ENCODE measurements at regions not wholly inside any gene's neighbourhood (a gene's known extent, or its start where the extent isn't known, plus 50 kb on each side); places are given as distances from the start of the nearest gene placed in this dataset.

DNA sequence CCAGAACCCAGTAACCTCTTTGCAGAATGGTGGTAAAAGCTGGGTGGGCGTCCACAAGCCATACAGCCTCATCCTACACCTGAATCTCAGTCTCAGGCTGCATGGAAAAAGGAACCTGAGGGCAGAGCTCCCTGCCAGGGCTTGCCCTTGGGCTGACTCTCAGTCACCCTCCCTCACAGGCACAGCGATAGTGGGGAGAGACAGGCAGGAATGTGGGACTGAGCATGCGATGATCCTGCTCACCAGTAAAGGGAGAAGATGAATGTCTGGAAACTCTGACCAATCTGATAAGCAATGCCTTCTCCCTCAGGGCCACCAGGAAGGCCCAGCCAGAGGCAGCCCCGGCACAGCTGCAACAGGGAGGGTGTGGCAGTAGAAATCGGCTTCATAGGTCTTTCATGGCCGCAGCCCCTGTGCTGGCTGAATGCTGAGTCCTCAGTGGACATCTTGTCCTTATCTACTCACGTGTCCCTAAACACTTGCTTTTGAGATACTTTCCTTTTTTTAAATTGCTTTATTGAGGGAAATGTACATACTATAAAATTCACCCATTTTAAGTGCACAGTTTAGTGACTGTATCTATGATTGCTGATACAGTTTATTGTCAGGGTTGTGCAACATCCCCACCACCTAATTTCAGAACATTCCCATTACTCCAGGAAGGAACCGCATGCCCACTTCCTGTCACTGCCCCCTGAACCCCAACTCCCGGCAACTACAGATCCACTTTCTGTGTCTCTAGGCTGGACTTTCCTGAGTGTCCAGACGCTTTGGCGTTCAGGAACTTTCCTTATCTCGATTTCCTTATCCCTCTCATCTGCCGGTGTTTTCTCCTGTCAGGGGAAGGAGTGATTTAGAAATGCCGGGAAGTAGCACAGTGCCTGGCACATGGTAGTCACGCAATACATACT, 258.1 kb downstream of the PCNX1 start:
- TF ChIP-seq TAF1 (IDR thresholded peaks at IDR 0.05; ENCODE audit: borderline replicate concordance, insufficient read depth, low read length) (no peak), POLR2AphosphoS5 (IDR thresholded peaks at IDR 0.05; ENCODE audit: low read depth, low read length) (no peak), SIN3A (IDR thresholded peaks at IDR 0.05; ENCODE audit: borderline replicate concordance, insufficient read depth, low read length) (no peak), FOXP2 (optimal IDR thresholded peaks at IDR 0.05; ENCODE audit: borderline replicate concordance, extremely low read depth, extremely low read length, insufficient read depth) (no peak)
- TF ChIP-seq, protein P1, sequence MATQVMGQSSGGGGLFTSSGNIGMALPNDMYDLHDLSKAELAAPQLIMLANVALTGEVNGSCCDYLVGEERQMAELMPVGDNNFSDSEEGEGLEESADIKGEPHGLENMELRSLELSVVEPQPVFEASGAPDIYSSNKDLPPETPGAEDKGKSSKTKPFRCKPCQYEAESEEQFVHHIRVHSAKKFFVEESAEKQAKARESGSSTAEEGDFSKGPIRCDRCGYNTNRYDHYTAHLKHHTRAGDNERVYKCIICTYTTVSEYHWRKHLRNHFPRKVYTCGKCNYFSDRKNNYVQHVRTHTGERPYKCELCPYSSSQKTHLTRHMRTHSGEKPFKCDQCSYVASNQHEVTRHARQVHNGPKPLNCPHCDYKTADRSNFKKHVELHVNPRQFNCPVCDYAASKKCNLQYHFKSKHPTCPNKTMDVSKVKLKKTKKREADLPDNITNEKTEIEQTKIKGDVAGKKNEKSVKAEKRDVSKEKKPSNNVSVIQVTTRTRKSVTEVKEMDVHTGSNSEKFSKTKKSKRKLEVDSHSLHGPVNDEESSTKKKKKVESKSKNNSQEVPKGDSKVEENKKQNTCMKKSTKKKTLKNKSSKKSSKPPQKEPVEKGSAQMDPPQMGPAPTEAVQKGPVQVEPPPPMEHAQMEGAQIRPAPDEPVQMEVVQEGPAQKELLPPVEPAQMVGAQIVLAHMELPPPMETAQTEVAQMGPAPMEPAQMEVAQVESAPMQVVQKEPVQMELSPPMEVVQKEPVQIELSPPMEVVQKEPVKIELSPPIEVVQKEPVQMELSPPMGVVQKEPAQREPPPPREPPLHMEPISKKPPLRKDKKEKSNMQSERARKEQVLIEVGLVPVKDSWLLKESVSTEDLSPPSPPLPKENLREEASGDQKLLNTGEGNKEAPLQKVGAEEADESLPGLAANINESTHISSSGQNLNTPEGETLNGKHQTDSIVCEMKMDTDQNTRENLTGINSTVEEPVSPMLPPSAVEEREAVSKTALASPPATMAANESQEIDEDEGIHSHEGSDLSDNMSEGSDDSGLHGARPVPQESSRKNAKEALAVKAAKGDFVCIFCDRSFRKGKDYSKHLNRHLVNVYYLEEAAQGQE (IDR thresholded peaks at IDR 0.05; ENCODE audit: insufficient read depth in 1 of 2, low read depth in 2 of 2, low read length in 2 of 2), result no peak

DNA sequence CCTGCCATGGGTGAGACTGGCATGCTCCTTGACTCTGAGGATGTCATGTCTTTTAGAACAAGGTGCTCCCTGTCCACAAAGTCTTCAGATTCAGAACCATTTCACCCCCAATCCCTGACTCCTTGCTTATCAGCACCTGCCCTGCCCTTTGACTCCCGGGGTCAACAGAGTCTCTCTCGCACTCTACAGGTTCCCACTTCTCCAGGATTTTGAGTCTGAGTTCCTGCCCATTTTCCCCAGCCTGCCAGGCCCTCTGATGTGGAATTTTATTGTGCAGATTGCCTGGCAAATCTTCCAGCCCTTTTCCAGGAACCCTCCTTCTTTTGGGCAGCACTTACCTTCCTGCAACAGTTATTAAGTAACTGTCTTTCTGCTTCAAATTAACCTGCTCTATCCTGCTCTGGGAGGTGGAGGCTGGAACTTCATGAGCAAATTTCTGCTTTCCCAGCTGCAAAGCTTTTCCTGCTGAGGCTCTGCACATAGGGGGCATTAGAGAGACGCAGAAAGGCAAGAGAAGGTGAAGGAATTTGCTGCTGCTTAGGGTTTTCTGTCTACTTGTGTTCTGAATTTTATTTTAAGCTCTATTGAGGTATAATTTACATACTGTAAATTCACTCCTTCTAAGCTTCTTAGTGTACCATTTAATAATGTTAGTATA, 259.1 kb downstream of the PCNX1 start:
- no peak for TF ChIP-seq FOXP2 (optimal IDR thresholded peaks at IDR 0.05; ENCODE audit: borderline replicate concordance, extremely low read depth, extremely low read length, insufficient read depth)
- no peak for TF ChIP-seq POLR2AphosphoS5 (IDR thresholded peaks at IDR 0.05; ENCODE audit: low read depth, low read length)
- no peak for TF ChIP-seq SIN3A (IDR thresholded peaks at IDR 0.05; ENCODE audit: borderline replicate concordance, insufficient read depth, low read length)
- TF ChIP-seq, protein P1 (IDR thresholded peaks at IDR 0.05; ENCODE audit: insufficient read depth in 1 of 2, low read depth in 2 of 2, low read length in 2 of 2), result no peak
- TF ChIP-seq TAF1 (IDR thresholded peaks at IDR 0.05; ENCODE audit: borderline replicate concordance, insufficient read depth, low read length), result no peak

DNA sequence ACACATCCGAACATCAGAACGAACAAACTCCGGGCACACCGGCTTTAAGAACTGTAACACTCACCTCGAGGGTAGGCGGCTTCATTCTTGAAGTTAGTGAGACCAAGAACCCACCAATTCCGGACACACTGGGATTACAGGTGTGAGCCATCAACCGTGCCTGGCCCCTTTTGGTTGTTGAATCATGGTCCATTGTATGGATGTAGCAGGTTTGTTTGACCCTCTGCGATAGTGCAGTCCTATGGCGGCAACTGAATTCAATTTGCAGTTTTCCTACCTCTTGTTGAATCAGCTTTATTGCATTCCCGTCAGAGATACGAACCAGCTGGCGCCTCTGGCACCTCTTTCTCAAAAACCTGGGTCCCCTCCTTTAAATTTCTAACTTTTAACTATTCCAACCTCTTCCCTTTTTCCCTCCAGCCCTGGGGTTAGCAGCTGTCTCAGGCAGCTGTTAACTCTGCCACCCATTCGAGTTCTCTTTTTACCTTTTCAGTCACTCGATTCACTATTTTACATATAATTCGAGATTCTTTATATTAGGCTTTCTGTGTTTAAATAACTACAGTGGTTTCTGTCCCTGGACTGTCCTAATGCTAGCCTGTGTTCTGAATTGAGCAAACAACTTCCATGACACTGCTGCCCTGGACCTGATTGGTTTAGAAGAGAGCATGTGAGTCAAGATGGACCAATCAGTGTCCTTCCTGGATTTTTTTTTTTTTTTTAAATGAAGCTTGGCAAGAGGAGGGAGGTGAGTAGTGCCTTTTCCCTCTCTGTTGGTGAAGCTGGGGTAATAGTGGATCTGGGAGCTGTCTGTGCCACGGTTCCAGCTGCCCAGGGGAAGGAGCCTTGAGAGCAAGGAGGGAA, 261.5 kb downstream of the PCNX1 start:
- no peak for TF ChIP-seq SIN3A (IDR thresholded peaks at IDR 0.05; ENCODE audit: borderline replicate concordance, insufficient read depth, low read length)
- TF ChIP-seq TAF1 (IDR thresholded peaks at IDR 0.05; ENCODE audit: borderline replicate concordance, insufficient read depth, low read length), result no peak
- no peak for TF ChIP-seq POLR2AphosphoS5 (IDR thresholded peaks at IDR 0.05; ENCODE audit: low read depth, low read length)
- TF ChIP-seq FOXP2 (optimal IDR thresholded peaks at IDR 0.05; ENCODE audit: borderline replicate concordance, extremely low read depth, extremely low read length, insufficient read depth), result no peak

DNA sequence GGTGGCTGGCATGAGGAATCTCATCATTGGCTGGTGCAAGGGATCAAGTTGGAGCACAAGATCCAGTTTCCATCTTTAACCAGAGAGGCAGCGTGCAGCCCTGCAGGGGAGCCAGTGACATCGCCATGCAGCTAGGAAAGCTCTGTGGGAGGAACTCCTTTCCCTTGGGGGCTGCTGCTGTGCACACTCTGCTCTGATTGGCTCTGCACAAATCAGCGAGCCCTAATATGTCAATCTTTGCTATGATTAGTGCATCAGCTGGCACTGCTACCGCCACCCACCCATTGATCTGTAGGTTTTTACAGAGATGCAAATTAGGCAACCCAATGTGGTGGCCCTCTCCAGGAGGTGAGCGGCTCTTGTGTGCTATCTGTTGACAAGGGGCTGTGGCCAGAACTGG, 262.6 kb downstream of the PCNX1 start:
- TF ChIP-seq FOXP2 (optimal IDR thresholded peaks at IDR 0.05; ENCODE audit: borderline replicate concordance, extremely low read depth, extremely low read length, insufficient read depth), result no peak
- TF ChIP-seq, protein P1 (IDR thresholded peaks at IDR 0.05; ENCODE audit: insufficient read depth in 1 of 2, low read depth in 2 of 2, low read length in 2 of 2), result no peak

DNA sequence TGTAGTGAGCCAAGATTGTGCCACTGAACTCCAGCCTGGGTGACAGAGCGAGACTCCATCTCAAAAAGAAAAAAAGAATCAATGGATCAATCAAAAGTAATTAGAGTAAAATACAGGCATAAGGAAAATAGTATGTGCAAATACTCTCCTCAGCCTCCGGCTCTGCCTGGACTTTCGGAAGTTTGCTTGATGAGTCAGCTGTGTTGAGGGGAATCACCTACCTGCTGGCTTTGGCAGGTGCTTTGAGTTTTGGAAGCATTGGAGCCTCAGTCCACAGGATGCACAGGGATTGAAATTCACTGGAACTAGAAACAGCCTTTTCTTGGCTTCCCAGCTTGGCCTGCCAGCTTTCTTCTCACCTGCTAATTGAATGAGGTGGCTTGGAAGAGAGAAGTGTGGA, 268.2 kb downstream of the PCNX1 start:
- TF ChIP-seq FOXP2 (optimal IDR thresholded peaks at IDR 0.05; ENCODE audit: borderline replicate concordance, extremely low read depth, extremely low read length, insufficient read depth), result no peak
- no peak for TF ChIP-seq TAF1 (IDR thresholded peaks at IDR 0.05; ENCODE audit: borderline replicate concordance, insufficient read depth, low read length)
- TF ChIP-seq SIN3A (IDR thresholded peaks at IDR 0.05; ENCODE audit: borderline replicate concordance, insufficient read depth, low read length), result no peak
- TF ChIP-seq, protein P1 (IDR thresholded peaks at IDR 0.05; ENCODE audit: insufficient read depth in 1 of 2, low read depth in 2 of 2, low read length in 2 of 2), result no peak
- no peak for TF ChIP-seq POLR2AphosphoS5 (IDR thresholded peaks at IDR 0.05; ENCODE audit: low read depth, low read length)
